Nephron progenitor cell (in vitro differentiated cells): ENCODE measurements at regions not wholly inside any gene's neighbourhood (a gene's known extent, or its start where the extent isn't known, plus 50 kb on each side); places are given as distances from the start of the nearest gene placed in this dataset.

Experiments
- DNase-seq: peaks from one replicate; pipeline ENCODE4 v3.0.0; 2021
- H3K27ac Mint-ChIP-seq: 2 replicates; pipeline ENCODE4 v1.8.0; 2021; ENCODE audit warnings: mild to moderate bottlenecking, moderate library complexity, mixed read lengths
- H3K27me3 Mint-ChIP-seq: 2 replicates; pipeline ENCODE4 v1.8.0; 2021; ENCODE audit warnings: mild to moderate bottlenecking, low read depth, mixed read lengths; ENCODE audit not compliant: poor library complexity
- H3K36me3 Mint-ChIP-seq: 2 replicates; pipeline ENCODE4 v1.8.0; 2021; ENCODE audit warnings: low read depth, mixed read lengths
- H3K4me1 Mint-ChIP-seq: 2 replicates; pipeline ENCODE4 v1.8.0; 2021; ENCODE audit warnings: mixed read lengths
- H3K4me3 Mint-ChIP-seq: 2 replicates; pipeline ENCODE4 v1.8.0; 2021; ENCODE audit warnings: mild to moderate bottlenecking, moderate library complexity, mixed read lengths
- H3K9me3 Mint-ChIP-seq: 2 replicates; pipeline ENCODE4 v1.8.0; 2021; ENCODE audit warnings: mild to moderate bottlenecking, moderate library complexity, mixed read lengths
- TF ChIP-seq, protein P1 (sequence below): fragments of 200-600 bp; sonication (generic); IDR thresholded peaks from 2 replicates; pipeline ENCODE4 v1.5.0; 2021; ENCODE audit warnings: antibody characterized with exemption

- no peak overlapping the region for H3K4me3 Mint-ChIP-seq
- H3K36me3 Mint-ChIP-seq: no peaks in the 10 kb centered on the region
- H3K9me3 Mint-ChIP-seq: peaks cover 15% of the 10 kb centered on the region
- TF ChIP-seq, protein P1, sequence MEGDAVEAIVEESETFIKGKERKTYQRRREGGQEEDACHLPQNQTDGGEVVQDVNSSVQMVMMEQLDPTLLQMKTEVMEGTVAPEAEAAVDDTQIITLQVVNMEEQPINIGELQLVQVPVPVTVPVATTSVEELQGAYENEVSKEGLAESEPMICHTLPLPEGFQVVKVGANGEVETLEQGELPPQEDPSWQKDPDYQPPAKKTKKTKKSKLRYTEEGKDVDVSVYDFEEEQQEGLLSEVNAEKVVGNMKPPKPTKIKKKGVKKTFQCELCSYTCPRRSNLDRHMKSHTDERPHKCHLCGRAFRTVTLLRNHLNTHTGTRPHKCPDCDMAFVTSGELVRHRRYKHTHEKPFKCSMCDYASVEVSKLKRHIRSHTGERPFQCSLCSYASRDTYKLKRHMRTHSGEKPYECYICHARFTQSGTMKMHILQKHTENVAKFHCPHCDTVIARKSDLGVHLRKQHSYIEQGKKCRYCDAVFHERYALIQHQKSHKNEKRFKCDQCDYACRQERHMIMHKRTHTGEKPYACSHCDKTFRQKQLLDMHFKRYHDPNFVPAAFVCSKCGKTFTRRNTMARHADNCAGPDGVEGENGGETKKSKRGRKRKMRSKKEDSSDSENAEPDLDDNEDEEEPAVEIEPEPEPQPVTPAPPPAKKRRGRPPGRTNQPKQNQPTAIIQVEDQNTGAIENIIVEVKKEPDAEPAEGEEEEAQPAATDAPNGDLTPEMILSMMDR: no peak
- peaks cover 17% of the 10 kb centered on the region for H3K27me3 Mint-ChIP-seq
- H3K27ac Mint-ChIP-seq: no peak overlapping the region
- no peak for DNase-seq
- no peaks in the 10 kb centered on the region for H3K4me1 Mint-ChIP-seq
Observed at GRCh38 chr4:77471821-77472495, 133.7 kb upstream of the CXCL13 start.

DNA sequence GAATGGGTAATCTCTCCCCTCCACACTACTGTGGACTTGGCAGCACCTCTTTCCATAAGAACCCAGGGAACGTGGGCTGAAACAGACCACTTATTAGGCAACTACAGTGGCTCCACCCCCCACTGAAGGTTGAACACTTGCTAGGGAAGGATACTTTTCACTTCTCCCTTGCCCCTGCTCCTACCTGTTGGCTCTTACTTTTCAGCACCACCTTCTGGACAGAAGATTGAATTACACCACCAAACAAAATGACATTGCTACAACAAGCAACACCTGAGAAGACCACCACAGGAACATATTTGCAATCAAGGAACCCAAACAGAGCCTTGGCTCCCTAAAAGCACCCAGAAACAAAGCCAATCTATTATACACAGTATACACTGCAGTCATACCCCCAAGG is 132.1 kb upstream of the CXCL13 start:
- H3K27me3 Mint-ChIP-seq: peaks cover 20% of the 10 kb centered on the region
- H3K4me1 Mint-ChIP-seq: no peaks in the 10 kb centered on the region
- no peaks in the 10 kb centered on the region for H3K36me3 Mint-ChIP-seq
- TF ChIP-seq, protein P1: peak; percentile 22
- DNase-seq: no peak
- no peak overlapping the region for H3K27ac Mint-ChIP-seq
- peaks cover 20% of the 10 kb centered on the region for H3K9me3 Mint-ChIP-seq
- H3K4me3 Mint-ChIP-seq: no peak overlapping the region

GRCh38 chr4:77481856-77482255 is 123.8 kb upstream of the CXCL13 start:
- TF ChIP-seq, protein P1: no peak
- H3K4me1 Mint-ChIP-seq: no peaks in the 10 kb centered on the region
- H3K4me3 Mint-ChIP-seq: no peak overlapping the region
- no peak for DNase-seq
- no peak overlapping the region for H3K27ac Mint-ChIP-seq
- H3K9me3 Mint-ChIP-seq: peaks cover 11% of the 10 kb centered on the region
- H3K36me3 Mint-ChIP-seq: no peaks in the 10 kb centered on the region
- H3K27me3 Mint-ChIP-seq: peaks cover 46% of the 10 kb centered on the region

DNA sequence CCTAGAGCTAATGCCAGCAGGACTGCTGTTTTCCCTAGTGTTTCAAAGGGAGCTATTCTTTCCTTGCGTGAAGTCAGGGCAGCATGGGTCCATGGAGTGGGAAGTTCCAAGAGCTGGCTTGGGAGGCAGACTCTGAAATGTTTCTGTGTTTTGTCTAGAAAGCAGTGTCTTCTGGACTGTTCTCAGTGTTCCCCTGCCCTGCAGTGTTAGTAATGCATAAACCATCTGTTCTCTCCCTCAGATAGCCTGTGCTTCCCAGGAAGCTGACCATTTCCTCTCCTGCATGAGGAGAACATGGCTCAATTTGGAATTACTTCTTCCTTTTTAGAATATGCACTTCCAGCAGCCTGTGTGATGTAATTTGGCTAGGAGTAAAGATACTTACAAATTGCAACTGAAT is 116.7 kb upstream of the CXCL13 start:
- Mint-ChIP-seq H3K36me3 (no peaks in the 10 kb centered on the region), H3K4me1 (no peaks in the 10 kb centered on the region), H3K4me3 (no peak overlapping the region), H3K9me3 (peaks cover 4% of the 10 kb centered on the region), H3K27me3 (peaks cover 26% of the 10 kb centered on the region), H3K27ac (no peak overlapping the region)
- TF ChIP-seq, protein P1: no peak
- DNase-seq: no peak

GRCh38 chr4:77493120-77493752 is 112.4 kb upstream of the CXCL13 start:
- H3K27ac Mint-ChIP-seq: no peak overlapping the region
- no peaks in the 10 kb centered on the region for H3K4me1 Mint-ChIP-seq
- peaks cover 23% of the 10 kb centered on the region for H3K27me3 Mint-ChIP-seq
- no peak overlapping the region for H3K4me3 Mint-ChIP-seq
- H3K9me3 Mint-ChIP-seq: peaks cover 8% of the 10 kb centered on the region
- no peaks in the 10 kb centered on the region for H3K36me3 Mint-ChIP-seq
- no peak for DNase-seq
- TF ChIP-seq, protein P1: no peak
